ENCODE measurements at regions not wholly inside any gene's neighbourhood (a gene's known extent, or its start where the extent isn't known, plus 50 kb on each side); places are given as distances from the start of the nearest gene placed in this dataset.

- H3K4me1 ChIP-seq = no peaks in the 10 kb centered on the region
- no peak overlapping the region for H3K4me3 ChIP-seq
- no peaks in the 10 kb centered on the region for H3K9me3 ChIP-seq (replicated peaks)
- peaks cover 20% of the 10 kb centered on the region; the same call in 1 of the 2 replicates for H3K27me3 ChIP-seq
- no peak overlapping the region for H3K27ac ChIP-seq
- DNase-seq = no peak
- H3K36me3 ChIP-seq = no peaks in the 10 kb centered on the region
These were observed 143.8 kb downstream of the CCT6B start for GRCh38 chr17:34817252-34818035.

GRCh38 chr17:34816848-34817247 lies 144.4 kb downstream of the CCT6B start:
- Histone ChIP-seq H3K27ac (no peak overlapping the region), H3K36me3 (no peaks in the 10 kb centered on the region), H3K4me1 (no peaks in the 10 kb centered on the region), H3K4me3 (no peak overlapping the region), H3K27me3 (peaks cover 20% of the 10 kb centered on the region; the same call in 1 of the 2 replicates), H3K9me3 (replicated peaks) (no peaks in the 10 kb centered on the region)
- DNase-seq = no peak

GRCh38 chr17:34813290-34813689 lies 148.0 kb downstream of the CCT6B start:
- Histone ChIP-seq H3K36me3 (no peaks in the 10 kb centered on the region), H3K27ac (no peak overlapping the region), H3K27me3 (peaks cover 29% of the 10 kb centered on the region; the same call in 1 of the 2 replicates), H3K4me3 (no peak overlapping the region), H3K4me1 (no peaks in the 10 kb centered on the region), H3K9me3 (replicated peaks) (no peaks in the 10 kb centered on the region)
- no peak for DNase-seq

DNA sequence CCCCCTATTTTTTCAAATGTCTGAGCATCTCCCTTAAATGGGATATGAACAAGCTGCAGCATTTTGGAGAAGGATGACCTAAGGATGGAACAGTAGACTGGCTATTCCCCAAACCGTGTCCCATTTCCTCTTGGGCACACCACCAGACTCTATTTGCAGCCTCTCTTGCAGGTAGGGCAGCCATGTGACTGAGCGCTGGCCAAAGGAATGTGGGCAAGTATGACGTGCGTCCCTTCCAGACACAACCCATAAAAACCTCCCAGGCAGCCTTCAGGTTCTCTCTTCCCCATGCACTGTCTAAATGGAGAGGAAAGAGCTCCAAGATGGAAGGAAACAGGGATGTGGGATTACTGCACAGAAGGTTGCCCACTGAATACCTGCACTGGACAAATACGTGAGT lies 149.7 kb downstream of the CCT6B start:
- H3K27ac ChIP-seq = no peak overlapping the region
- H3K9me3 ChIP-seq (replicated peaks) = no peaks in the 10 kb centered on the region
- H3K4me3 ChIP-seq = no peak overlapping the region
- H3K27me3 ChIP-seq = peaks cover 35% of the 10 kb centered on the region; the same call in 1 of the 2 replicates
- no peaks in the 10 kb centered on the region for H3K4me1 ChIP-seq
- H3K36me3 ChIP-seq = no peaks in the 10 kb centered on the region
- DNase-seq = no peak

- Histone ChIP-seq H3K9me3 (replicated peaks) (no peaks in the 10 kb centered on the region; the same call in 1 of the 2 replicates), H3K36me3 (no peaks in the 10 kb centered on the region), H3K4me1 (no peaks in the 10 kb centered on the region), H3K4me3 (no peak overlapping the region), H3K27me3 (0 out of 2 replicates have a peak, but pooled peaks cover 5% of the 10 kb centered on the region), H3K27ac (no peak overlapping the region)
- DNase-seq = peak in 1 of 2 experiments; percentile 7
These were observed 160.6 kb downstream of the CCT6B start for GRCh38 chr17:34800661-34801060.

- no peaks in the 10 kb centered on the region for H3K36me3 ChIP-seq
- no peak for DNase-seq
- H3K27me3 ChIP-seq = 0 out of 2 replicates have a peak, but pooled peaks cover 5% of the 10 kb centered on the region
- no peaks in the 10 kb centered on the region; the same call in 1 of the 2 replicates for H3K9me3 ChIP-seq (replicated peaks)
- no peaks in the 10 kb centered on the region for H3K4me1 ChIP-seq
- no peak overlapping the region for H3K4me3 ChIP-seq
- H3K27ac ChIP-seq = no peak overlapping the region
These were observed 161.5 kb downstream of the CCT6B start for GRCh38 chr17:34799751-34800150.

GRCh38 chr17:34798581-34798980 lies 162.7 kb downstream of the CCT6B start:
- 0 out of 2 replicates have a peak, but pooled peaks cover 5% of the 10 kb centered on the region for H3K27me3 ChIP-seq
- no peak overlapping the region for H3K27ac ChIP-seq
- DNase-seq = no peak
- no peaks in the 10 kb centered on the region for H3K36me3 ChIP-seq
- no peaks in the 10 kb centered on the region for H3K4me1 ChIP-seq
- no peak overlapping the region for H3K4me3 ChIP-seq
- no peaks in the 10 kb centered on the region; the same call in 1 of the 2 replicates for H3K9me3 ChIP-seq (replicated peaks)

DNA sequence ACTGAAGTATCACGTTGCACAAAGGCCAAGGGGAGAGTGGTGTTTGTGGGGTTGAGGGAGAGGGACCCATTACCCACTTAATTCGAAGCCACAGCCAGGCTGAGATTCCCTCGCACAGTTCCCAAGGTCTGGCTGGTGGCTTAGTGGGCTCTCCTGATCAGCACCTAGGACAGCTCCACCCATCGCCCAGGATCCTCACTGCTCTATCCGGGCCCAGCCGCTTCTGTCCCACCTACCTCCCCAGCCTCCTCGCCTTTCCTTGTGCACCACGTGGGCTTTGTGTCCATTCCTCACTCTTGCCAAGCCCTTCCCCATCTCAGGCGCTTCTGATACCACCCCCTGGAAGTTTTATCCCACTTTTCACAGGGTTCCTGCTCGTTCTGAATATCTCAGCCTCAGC lies 163.5 kb downstream of the CCT6B start:
- no peak overlapping the region for H3K4me3 ChIP-seq
- H3K36me3 ChIP-seq = no peaks in the 10 kb centered on the region
- DNase-seq = peak; percentile 50 to 77
- no peaks in the 10 kb centered on the region for H3K4me1 ChIP-seq
- H3K9me3 ChIP-seq (replicated peaks) = no peaks in the 10 kb centered on the region; the same call in 1 of the 2 replicates
- no peak overlapping the region for H3K27ac ChIP-seq
- 0 out of 2 replicates have a peak, but pooled peaks cover 5% of the 10 kb centered on the region for H3K27me3 ChIP-seq

GRCh38 chr17:34793231-34793908 lies 167.9 kb downstream of the CCT6B start:
- H3K4me1 ChIP-seq = no peaks in the 10 kb centered on the region
- H3K27me3 ChIP-seq = 0 out of 2 replicates have a peak, but pooled peaks cover 5% of the 10 kb centered on the region
- no peaks in the 10 kb centered on the region for H3K36me3 ChIP-seq
- no peak overlapping the region for H3K4me3 ChIP-seq
- no peaks in the 10 kb centered on the region for H3K9me3 ChIP-seq (replicated peaks)
- no peak for DNase-seq
- H3K27ac ChIP-seq = no peak overlapping the region

DNA sequence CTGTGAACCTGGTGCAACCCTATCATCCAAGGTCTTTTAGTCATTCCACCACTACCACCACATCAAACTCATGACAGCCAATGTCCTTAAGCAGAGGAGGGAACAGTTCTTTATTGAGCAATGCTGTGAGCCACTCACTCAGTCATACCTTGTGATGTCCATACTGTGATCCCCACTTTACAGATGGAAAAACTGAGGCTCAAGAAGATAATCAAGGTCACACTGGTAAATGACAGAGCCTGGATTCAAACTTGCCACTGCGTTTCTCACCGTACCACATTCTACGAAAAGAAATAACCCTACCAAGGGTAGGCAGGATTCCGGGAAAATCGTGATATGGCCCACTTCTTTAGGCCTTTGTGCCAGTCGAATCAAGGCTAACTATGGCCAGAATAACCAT lies 172.6 kb downstream of the CCT6B start:
- Histone ChIP-seq H3K4me1 (no peaks in the 10 kb centered on the region), H3K36me3 (no peaks in the 10 kb centered on the region), H3K27ac (no peak overlapping the region), H3K9me3 (replicated peaks) (no peaks in the 10 kb centered on the region), H3K27me3 (no peaks in the 10 kb centered on the region), H3K4me3 (no peak overlapping the region)
- no peak for DNase-seq

GRCh38 chr17:34784526-34784925 lies 176.7 kb downstream of the CCT6B start:
- no peaks in the 10 kb centered on the region for H3K36me3 ChIP-seq
- no peaks in the 10 kb centered on the region for H3K27me3 ChIP-seq
- no peaks in the 10 kb centered on the region for H3K9me3 ChIP-seq (replicated peaks)
- no peak for DNase-seq
- H3K4me1 ChIP-seq = no peaks in the 10 kb centered on the region
- H3K4me3 ChIP-seq = no peak overlapping the region
- H3K27ac ChIP-seq = no peak overlapping the region

DNA sequence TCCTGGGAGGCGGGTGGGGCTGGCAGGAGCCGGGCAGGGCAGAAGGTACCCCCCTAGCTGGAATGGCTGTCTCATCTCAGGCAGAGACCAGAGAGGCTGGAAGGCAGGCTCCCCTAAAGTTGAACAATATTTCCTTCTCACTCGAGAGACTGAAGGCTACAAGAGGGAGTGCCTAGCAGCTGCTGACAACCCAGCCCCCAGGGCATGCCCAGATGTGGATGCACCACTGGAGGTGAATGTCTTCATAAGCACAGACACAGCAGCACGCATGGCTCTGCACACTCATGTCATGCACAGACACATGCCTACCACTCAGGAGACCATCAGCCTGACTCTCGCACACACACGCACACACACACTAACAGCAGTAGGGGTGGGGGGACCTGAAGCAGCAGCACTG lies 179.0 kb downstream of the CCT6B start:
- Histone ChIP-seq H3K4me1 (no peaks in the 10 kb centered on the region), H3K9me3 (replicated peaks) (no peaks in the 10 kb centered on the region), H3K27me3 (peaks cover 4% of the 10 kb centered on the region; the same call in 1 of the 2 replicates), H3K27ac (no peak overlapping the region), H3K4me3 (no peak overlapping the region), H3K36me3 (no peaks in the 10 kb centered on the region)
- no peak for DNase-seq

DNA sequence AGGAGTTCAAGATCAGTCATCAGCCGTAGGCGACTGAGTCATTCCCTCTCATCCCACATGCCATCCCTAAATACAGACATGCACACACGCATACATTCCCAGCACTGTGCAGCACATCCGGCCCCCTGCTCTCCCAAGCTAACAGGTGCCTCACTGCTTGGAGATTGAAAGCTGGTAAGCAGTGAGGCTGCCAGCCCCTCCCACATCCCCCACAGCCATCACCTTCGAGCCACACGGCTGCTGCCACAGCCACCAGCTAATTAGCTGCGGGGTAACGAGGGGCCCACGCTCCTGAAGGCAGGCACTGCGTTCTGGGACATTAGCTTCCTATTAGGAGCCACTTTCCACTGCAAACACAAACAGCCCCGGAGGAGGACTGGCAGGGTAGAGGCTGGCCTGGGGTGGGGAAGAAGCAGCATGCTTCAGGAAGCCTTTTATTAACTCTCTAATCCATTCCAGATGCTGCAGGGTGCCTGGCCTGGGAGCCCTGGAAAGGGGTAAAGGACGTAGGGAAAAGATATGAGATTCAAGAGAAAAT lies 179.6 kb downstream of the CCT6B start:
- Histone ChIP-seq H3K27me3 (peaks cover 4% of the 10 kb centered on the region; the same call in 1 of the 2 replicates), H3K9me3 (replicated peaks) (no peaks in the 10 kb centered on the region), H3K27ac (no peak overlapping the region), H3K4me1 (no peaks in the 10 kb centered on the region), H3K36me3 (no peaks in the 10 kb centered on the region), H3K4me3 (no peak overlapping the region)
- peak; percentile 17 to 20 for DNase-seq

DNA sequence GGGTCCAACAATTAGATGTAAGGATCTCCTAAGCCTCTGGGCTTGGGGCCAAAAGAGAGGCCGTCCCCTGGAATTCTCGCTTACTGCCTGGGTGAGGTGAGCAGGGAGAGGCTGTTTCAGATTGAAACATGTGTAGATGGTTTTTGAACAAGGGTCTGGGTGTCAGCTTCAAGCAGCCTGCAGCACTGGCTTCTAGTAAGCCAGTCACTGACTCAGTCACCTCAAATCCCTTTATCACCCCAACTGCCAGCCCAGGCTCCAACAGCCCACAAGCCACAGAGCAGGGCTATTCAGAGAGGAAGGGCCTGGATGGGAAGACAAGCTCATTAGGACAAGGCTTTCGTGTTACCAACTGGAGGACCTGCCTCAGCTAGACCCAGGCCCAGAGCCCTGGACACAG lies 180.2 kb downstream of the CCT6B start:
- Histone ChIP-seq H3K27ac (no peak overlapping the region), H3K4me3 (no peak overlapping the region), H3K27me3 (peaks cover 4% of the 10 kb centered on the region; the same call in 1 of the 2 replicates), H3K4me1 (no peaks in the 10 kb centered on the region), H3K9me3 (replicated peaks) (no peaks in the 10 kb centered on the region), H3K36me3 (no peaks in the 10 kb centered on the region)
- no peak for DNase-seq

- H3K4me1 ChIP-seq = no peaks in the 10 kb centered on the region
- DNase-seq = no peak
- H3K9me3 ChIP-seq (replicated peaks) = no peaks in the 10 kb centered on the region
- no peak overlapping the region for H3K27ac ChIP-seq
- H3K36me3 ChIP-seq = no peaks in the 10 kb centered on the region
- peaks cover 8% of the 10 kb centered on the region; the same call in 1 of the 2 replicates for H3K27me3 ChIP-seq
- H3K4me3 ChIP-seq = no peak overlapping the region
These were observed 180.8 kb downstream of the CCT6B start for GRCh38 chr17:34780438-34780837.
